ENCODE measurements at regions not wholly inside any gene's neighbourhood (a gene's known extent, or its start where the extent isn't known, plus 50 kb on each side); places are given as distances from the start of the nearest gene placed in this dataset.

DNA sequence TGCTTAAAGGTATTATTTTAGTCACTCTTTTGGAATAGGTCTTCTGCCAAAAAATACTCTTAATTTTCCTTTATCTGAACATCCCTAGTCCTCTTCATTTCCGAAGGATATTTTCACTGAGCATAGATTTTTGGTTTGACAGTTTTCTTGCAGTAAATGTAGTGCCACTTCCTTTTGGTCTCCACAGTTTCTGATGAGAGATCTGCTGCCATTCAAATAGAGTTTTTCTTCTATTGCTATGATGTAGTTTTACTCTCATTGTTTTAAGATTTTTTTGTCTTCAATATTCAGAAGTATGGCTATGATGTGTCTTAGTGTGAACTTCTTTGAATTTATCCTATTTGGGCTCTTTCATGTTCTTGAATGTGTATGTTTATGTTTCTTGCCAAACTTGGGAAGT, 281.1 kb upstream of the SORL1-AS1 start:
- no peak overlapping the region for H3K27ac ChIP-seq (ENCODE audit: low read depth in 1 of 3, low read length in 2 of 3)
- H3K36me3 ChIP-seq (ENCODE audit: control insufficient read depth in 3 of 3, insufficient read depth in 2 of 3, low read depth in 1 of 3, low read length in 3 of 3) = no peaks in the 10 kb centered on the region
- FAIRE-seq = no peak
- H3K9me3 ChIP-seq (ENCODE audit: control insufficient read depth in 2 of 2, insufficient read depth in 1 of 2, low read depth in 1 of 2, low read length in 1 of 2) = peaks cover 0 to 2% of the 10 kb centered on the region in 2 donors
- no peaks in the 10 kb centered on the region for H3K4me1 ChIP-seq (ENCODE audit: control insufficient read depth in 3 of 3, insufficient read depth in 2 of 3, low read depth in 1 of 3, low read length in 2 of 3)
- no peak overlapping the region for H3K4me3 ChIP-seq (ENCODE audit: low read depth in 1 of 3, low read length in 3 of 3)
- DNase-seq = no peak
- no peaks in the 10 kb centered on the region for H3K27me3 ChIP-seq (ENCODE audit: control insufficient read depth in 3 of 3, insufficient read depth in 3 of 3, low read length in 3 of 3)
- WGBS, 3 donors = 78 to 89% (median 84%) methylated on average over 1 of the region's 1 CpG

- Histone ChIP-seq H3K4me3 (ENCODE audit: low read depth in 1 of 3, low read length in 3 of 3) (no peak overlapping the region), H3K36me3 (ENCODE audit: control insufficient read depth in 3 of 3, insufficient read depth in 2 of 3, low read depth in 1 of 3, low read length in 3 of 3) (no peaks in the 10 kb centered on the region), H3K27ac (ENCODE audit: low read depth in 1 of 3, low read length in 2 of 3) (no peak overlapping the region), H3K9me3 (ENCODE audit: control insufficient read depth in 2 of 2, insufficient read depth in 1 of 2, low read depth in 1 of 2, low read length in 1 of 2) (no peaks in the 10 kb centered on the region), H3K27me3 (ENCODE audit: control insufficient read depth in 3 of 3, insufficient read depth in 3 of 3, low read length in 3 of 3) (peaks cover 0 to 8% (median 0%) of the 10 kb centered on the region in 3 donors), H3K4me1 (ENCODE audit: control insufficient read depth in 3 of 3, insufficient read depth in 2 of 3, low read depth in 1 of 3, low read length in 2 of 3) (no peaks in the 10 kb centered on the region)
- no peak for DNase-seq
- 45 to 61% (median 54%) methylated on average over 1 of the region's 1 CpG for WGBS, 3 donors
- FAIRE-seq = no peak
Measured at GRCh38 chr11:121727942-121728341, 275.2 kb upstream of the SORL1-AS1 start.

DNA sequence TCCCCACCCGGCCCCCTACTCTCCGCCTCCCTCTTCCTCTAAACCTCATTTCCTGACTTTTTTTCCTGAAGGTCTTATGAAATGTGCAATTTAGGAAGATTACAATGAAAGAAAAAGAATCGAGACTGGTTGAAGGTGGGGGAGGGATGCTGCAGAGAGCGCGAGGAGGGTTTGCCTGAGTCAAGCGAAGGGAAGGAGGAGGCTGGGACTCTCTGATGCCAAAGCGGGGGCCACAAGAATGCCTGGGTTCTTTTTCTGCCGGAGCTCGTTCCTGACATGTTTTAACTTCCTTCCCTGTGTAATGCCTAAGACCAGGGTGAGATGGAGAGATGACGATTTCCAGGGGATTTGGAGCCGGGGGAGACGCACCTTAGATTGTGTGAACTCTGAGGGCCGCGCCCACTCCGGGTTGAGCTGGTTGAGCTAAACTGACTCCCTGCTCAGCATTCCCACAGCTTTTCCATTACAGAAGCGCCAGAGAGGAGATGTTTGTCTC, 270.5 kb upstream of the SORL1-AS1 start:
- DNase-seq = peak in 1 of 2 donors; percentile 14
- Histone ChIP-seq H3K4me3 (ENCODE audit: low read depth in 1 of 3, low read length in 3 of 3) (peak overlapping the region in 1 of 3 donors; percentile 49), H3K27me3 (ENCODE audit: control insufficient read depth in 3 of 3, insufficient read depth in 3 of 3, low read length in 3 of 3) (peaks cover 0 to 20% (median 0%) of the 10 kb centered on the region in 3 donors), H3K36me3 (ENCODE audit: control insufficient read depth in 3 of 3, insufficient read depth in 2 of 3, low read depth in 1 of 3, low read length in 3 of 3) (no peaks in the 10 kb centered on the region), H3K27ac (ENCODE audit: low read depth in 1 of 3, low read length in 2 of 3) (peak overlapping the region in 2 of 3 donors; percentile 78 to 83), H3K9me3 (ENCODE audit: control insufficient read depth in 2 of 2, insufficient read depth in 1 of 2, low read depth in 1 of 2, low read length in 1 of 2) (peaks cover 0 to 7% of the 10 kb centered on the region in 2 donors), H3K4me1 (ENCODE audit: control insufficient read depth in 3 of 3, insufficient read depth in 2 of 3, low read depth in 1 of 3, low read length in 2 of 3) (peaks cover 0 to 5% (median 0%) of the 10 kb centered on the region in 3 donors)
- no peak for FAIRE-seq
- 20 to 38% (median 23%) methylated on average over 16 of the region's 16 CpGs for whole genome bisulfite sequencing, 3 donors

DNA sequence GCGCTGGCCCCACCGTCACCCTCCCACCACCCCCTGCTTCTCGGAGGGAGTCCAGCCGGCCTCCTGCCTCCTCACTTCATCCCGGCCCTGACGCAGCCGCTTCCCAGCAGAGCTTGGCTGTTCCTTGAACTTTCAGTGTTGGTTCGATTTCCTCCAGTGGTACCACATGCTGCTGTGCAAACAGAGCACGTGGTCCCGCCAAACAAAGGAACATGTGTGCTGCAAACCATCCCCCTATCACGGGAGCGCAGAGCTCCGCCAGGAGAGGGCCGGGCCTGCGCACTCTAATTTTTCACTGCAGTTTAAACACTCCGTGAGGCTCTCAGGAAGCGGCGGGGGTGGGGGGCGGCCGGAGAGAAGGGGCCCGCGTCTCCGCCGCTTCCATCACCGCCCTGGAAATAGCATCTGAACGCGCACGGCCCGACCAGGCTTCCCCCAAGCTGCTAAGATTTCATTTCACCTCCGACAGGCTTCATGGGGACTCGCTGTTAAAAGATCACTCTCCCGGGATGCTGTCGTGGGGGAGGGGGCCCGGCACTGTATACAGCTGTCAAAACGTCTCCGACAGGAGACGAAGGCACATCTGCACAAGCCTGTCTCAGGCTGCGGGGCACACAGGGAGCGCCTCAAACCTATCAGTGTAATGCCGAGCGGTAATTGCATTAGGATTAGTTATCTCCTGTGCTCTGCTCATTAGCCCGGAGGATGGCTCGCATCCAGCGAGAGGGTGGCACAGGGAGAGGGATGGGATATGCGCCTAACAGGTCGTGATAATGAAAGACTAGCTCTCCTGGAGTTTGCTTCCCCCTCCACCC, 269.9 kb upstream of the SORL1-AS1 start:
- peak overlapping the region in 1 of 3 donors; percentile 49 for H3K4me3 ChIP-seq (ENCODE audit: low read depth in 1 of 3, low read length in 3 of 3)
- DNase-seq = peak; percentile 9 to 63
- H3K4me1 ChIP-seq (ENCODE audit: control insufficient read depth in 3 of 3, insufficient read depth in 2 of 3, low read depth in 1 of 3, low read length in 2 of 3) = peaks cover 0 to 5% (median 0%) of the 10 kb centered on the region in 3 donors
- peaks cover 0 to 7% of the 10 kb centered on the region in 2 donors for H3K9me3 ChIP-seq (ENCODE audit: control insufficient read depth in 2 of 2, insufficient read depth in 1 of 2, low read depth in 1 of 2, low read length in 1 of 2)
- FAIRE-seq = no peak
- no peaks in the 10 kb centered on the region for H3K36me3 ChIP-seq (ENCODE audit: control insufficient read depth in 3 of 3, insufficient read depth in 2 of 3, low read depth in 1 of 3, low read length in 3 of 3)
- H3K27me3 ChIP-seq (ENCODE audit: control insufficient read depth in 3 of 3, insufficient read depth in 3 of 3, low read length in 3 of 3) = peaks cover 0 to 20% (median 0%) of the 10 kb centered on the region in 3 donors
- 3 to 4% (median 3%) methylated on average over 46 of the region's 46 CpGs for WGBS, 3 donors
- peak overlapping the region in 2 of 3 donors; percentile 78 to 83 for H3K27ac ChIP-seq (ENCODE audit: low read depth in 1 of 3, low read length in 2 of 3)

DNA sequence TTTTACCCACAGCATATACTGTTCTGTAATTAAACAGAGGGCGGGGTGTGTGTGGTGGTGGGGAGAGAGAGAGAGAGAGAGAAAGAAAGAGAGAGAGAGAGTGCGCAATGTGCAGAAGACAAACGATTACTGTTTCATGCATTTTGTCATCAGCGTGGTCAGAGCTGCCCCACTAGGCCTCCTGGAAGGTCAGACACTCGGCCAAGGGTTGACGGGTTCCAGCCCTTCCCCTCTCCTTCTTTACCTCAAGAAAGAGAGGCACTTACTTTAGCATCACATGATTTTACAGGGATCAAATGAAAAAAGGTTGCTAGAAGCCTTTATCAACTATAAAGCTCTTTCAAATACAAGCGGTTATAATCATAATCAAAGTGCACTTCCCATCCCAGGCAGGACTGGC, 269.2 kb upstream of the SORL1-AS1 start:
- WGBS, 3 donors = 62 to 78% (median 69%) methylated on average over 7 of the region's 7 CpGs
- peaks cover 0 to 20% (median 0%) of the 10 kb centered on the region in 3 donors for H3K27me3 ChIP-seq (ENCODE audit: control insufficient read depth in 3 of 3, insufficient read depth in 3 of 3, low read length in 3 of 3)
- peaks cover 0 to 7% of the 10 kb centered on the region in 2 donors for H3K9me3 ChIP-seq (ENCODE audit: control insufficient read depth in 2 of 2, insufficient read depth in 1 of 2, low read depth in 1 of 2, low read length in 1 of 2)
- H3K4me1 ChIP-seq (ENCODE audit: control insufficient read depth in 3 of 3, insufficient read depth in 2 of 3, low read depth in 1 of 3, low read length in 2 of 3) = peaks cover 0 to 5% (median 0%) of the 10 kb centered on the region in 3 donors
- H3K27ac ChIP-seq (ENCODE audit: low read depth in 1 of 3, low read length in 2 of 3) = peak overlapping the region in 1 of 3 donors; percentile 83
- no peak for DNase-seq
- no peak for FAIRE-seq
- H3K4me3 ChIP-seq (ENCODE audit: low read depth in 1 of 3, low read length in 3 of 3) = peak overlapping the region in 1 of 3 donors; percentile 49
- H3K36me3 ChIP-seq (ENCODE audit: control insufficient read depth in 3 of 3, insufficient read depth in 2 of 3, low read depth in 1 of 3, low read length in 3 of 3) = no peaks in the 10 kb centered on the region

DNA sequence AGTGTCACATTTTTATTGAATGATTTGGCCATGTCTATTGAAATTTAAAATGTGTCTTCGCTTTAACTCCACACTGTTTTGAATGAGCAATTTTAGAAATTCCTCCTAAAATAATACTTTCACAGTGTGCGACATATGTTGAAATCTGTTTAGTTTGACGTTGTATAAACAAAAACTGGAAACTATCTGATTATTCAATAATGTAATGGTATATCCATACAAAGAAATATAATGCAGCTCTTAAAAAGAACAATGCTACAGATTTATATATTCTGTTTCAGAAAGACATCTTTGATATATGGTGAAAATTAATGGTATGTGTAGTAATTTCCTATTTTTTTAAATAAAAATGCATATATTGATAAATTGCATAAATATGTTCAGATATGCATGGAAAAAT, 268.7 kb upstream of the SORL1-AS1 start:
- peaks cover 0 to 7% of the 10 kb centered on the region in 2 donors for H3K9me3 ChIP-seq (ENCODE audit: control insufficient read depth in 2 of 2, insufficient read depth in 1 of 2, low read depth in 1 of 2, low read length in 1 of 2)
- no peak for FAIRE-seq
- no peak for DNase-seq
- H3K4me1 ChIP-seq (ENCODE audit: control insufficient read depth in 3 of 3, insufficient read depth in 2 of 3, low read depth in 1 of 3, low read length in 2 of 3) = peaks cover 0 to 5% (median 0%) of the 10 kb centered on the region in 3 donors
- peaks cover 0 to 20% (median 0%) of the 10 kb centered on the region in 3 donors for H3K27me3 ChIP-seq (ENCODE audit: control insufficient read depth in 3 of 3, insufficient read depth in 3 of 3, low read length in 3 of 3)
- no peak overlapping the region for H3K4me3 ChIP-seq (ENCODE audit: low read depth in 1 of 3, low read length in 3 of 3)
- no peaks in the 10 kb centered on the region for H3K36me3 ChIP-seq (ENCODE audit: control insufficient read depth in 3 of 3, insufficient read depth in 2 of 3, low read depth in 1 of 3, low read length in 3 of 3)
- 92 to 95% (median 94%) methylated on average over 3 of the region's 3 CpGs for WGBS, 3 donors
- no peak overlapping the region for H3K27ac ChIP-seq (ENCODE audit: low read depth in 1 of 3, low read length in 2 of 3)

GRCh38 chr11:121717296-121717695, 264.5 kb upstream of the SORL1-AS1 start:
- H3K27me3 ChIP-seq (ENCODE audit: control insufficient read depth in 3 of 3, insufficient read depth in 3 of 3, low read length in 3 of 3) = peaks cover 0 to 5% (median 0%) of the 10 kb centered on the region in 3 donors
- H3K4me3 ChIP-seq (ENCODE audit: low read depth in 1 of 3, low read length in 3 of 3) = no peak overlapping the region
- no peak for DNase-seq

DNA sequence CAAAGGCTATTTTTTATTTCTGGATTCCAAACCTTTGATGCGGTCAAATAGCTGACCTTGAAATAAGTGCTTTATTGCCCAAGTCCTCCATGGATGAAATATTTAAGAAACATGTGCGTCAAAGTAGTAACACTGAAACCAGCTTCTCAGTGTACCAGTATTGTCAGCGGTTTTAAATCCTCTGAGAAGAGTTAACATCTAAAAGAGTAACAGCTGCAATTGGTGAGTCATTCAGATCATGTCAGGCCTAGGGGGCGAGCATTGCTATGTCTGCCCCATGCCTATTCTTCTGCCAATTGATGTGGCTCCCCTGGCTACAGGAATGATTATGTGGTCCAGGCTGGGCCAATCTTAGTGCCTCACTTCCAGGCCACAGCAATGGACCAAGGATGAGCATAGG, 263.3 kb upstream of the SORL1-AS1 start:
- H3K4me3 ChIP-seq (ENCODE audit: low read depth in 1 of 3, low read length in 3 of 3) = no peak overlapping the region
- FAIRE-seq = no peak
- H3K36me3 ChIP-seq (ENCODE audit: control insufficient read depth in 3 of 3, insufficient read depth in 2 of 3, low read depth in 1 of 3, low read length in 3 of 3) = no peaks in the 10 kb centered on the region
- H3K4me1 ChIP-seq (ENCODE audit: control insufficient read depth in 3 of 3, insufficient read depth in 2 of 3, low read depth in 1 of 3, low read length in 2 of 3) = no peaks in the 10 kb centered on the region
- no peak overlapping the region for H3K27ac ChIP-seq (ENCODE audit: low read depth in 1 of 3, low read length in 2 of 3)
- H3K27me3 ChIP-seq (ENCODE audit: control insufficient read depth in 3 of 3, insufficient read depth in 3 of 3, low read length in 3 of 3) = no peaks in the 10 kb centered on the region
- H3K9me3 ChIP-seq (ENCODE audit: control insufficient read depth in 2 of 2, insufficient read depth in 1 of 2, low read depth in 1 of 2, low read length in 1 of 2) = no peaks in the 10 kb centered on the region
- WGBS, 3 donors = 77 to 86% (median 81%) methylated on average over 4 of the region's 4 CpGs
- DNase-seq = no peak

More at GRCh38 chr11:121717296-121717695, 264.5 kb upstream of the SORL1-AS1 start:
- peaks cover 0 to 4% (median 0%) of the 10 kb centered on the region in 3 donors for H3K4me1 ChIP-seq (ENCODE audit: control insufficient read depth in 3 of 3, insufficient read depth in 2 of 3, low read depth in 1 of 3, low read length in 2 of 3)
- peaks cover 0 to 5% of the 10 kb centered on the region in 2 donors for H3K9me3 ChIP-seq (ENCODE audit: control insufficient read depth in 2 of 2, insufficient read depth in 1 of 2, low read depth in 1 of 2, low read length in 1 of 2)
- no peak for FAIRE-seq
- H3K27ac ChIP-seq (ENCODE audit: low read depth in 1 of 3, low read length in 2 of 3) = no peak overlapping the region
- H3K36me3 ChIP-seq (ENCODE audit: control insufficient read depth in 3 of 3, insufficient read depth in 2 of 3, low read depth in 1 of 3, low read length in 3 of 3) = no peaks in the 10 kb centered on the region
- 76 to 89% (median 88%) methylated on average over 2 of the region's 2 CpGs for WGBS, 3 donors

Data from small intestine (tissue), 7 donors.